T-helper 1 cell treated with Interleukin-12 subunit alpha and Interleukin-12 subunit beta and Interleukin-4 antibody, amounts not matched to agents 30 ng/mL and 1 ng/mL, for 36 hours (primary cell): ENCODE measurements at regions not wholly inside any gene's neighbourhood (a gene's known extent, or its start where the extent isn't known, plus 50 kb on each side); places are given as distances from the start of the nearest gene placed in this dataset.

Experiments
- intact Hi-C: fragments of 100-400 bp; cut with micrococcal nuclease; formaldehyde crosslinking; loops from one replicate; pipeline ENCODE4 v1.15.1; 2024

DNA sequence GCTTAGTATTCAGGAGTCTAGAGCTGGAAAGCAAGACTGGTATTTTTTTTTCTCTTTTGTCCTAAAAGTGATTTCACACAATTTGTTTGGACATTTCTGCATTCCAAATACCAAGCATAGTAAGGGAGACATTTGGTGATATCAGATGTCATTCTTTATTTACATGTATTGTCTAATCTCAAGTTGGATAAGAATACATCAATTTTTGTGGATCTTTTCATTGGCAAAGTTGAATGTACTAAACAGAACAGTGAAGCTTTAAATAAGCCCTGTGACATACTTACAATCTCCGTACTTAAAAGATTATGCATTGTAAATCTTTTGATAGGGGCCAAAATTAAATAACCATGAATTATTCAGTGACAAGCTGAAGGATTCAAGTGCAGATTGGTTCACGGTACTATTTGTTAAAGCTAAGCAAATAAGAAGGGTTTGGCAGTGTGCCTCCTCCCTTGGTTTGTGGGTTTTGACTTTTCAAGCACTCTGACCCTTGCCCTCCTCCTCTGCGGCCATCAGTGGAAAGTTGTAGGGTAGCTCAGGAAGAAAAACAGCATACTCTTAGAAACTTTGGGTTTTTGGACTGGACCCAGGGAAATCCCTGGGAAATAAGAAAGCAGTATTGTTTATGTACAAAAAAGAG, 663.7 kb downstream of the ADGRL2 start:
- intact Hi-C loops: no loop called here

GRCh38 chr1:82463951-82464350, 663.2 kb downstream of the ADGRL2 start:
- intact Hi-C loops: no loop called here

- intact Hi-C loops: no loop called here
These were observed 661.6 kb downstream of the ADGRL2 start for GRCh38 chr1:82462366-82462765.

- intact Hi-C loops: no loop called here
These were observed 654.6 kb downstream of the ADGRL2 start for GRCh38 chr1:82455342-82455741.

GRCh38 chr1:82454431-82454830, 653.7 kb downstream of the ADGRL2 start:
- intact Hi-C loops: no loop called here

GRCh38 chr1:82453511-82454185, 652.9 kb downstream of the ADGRL2 start:
- intact Hi-C loops: no loop called here

DNA sequence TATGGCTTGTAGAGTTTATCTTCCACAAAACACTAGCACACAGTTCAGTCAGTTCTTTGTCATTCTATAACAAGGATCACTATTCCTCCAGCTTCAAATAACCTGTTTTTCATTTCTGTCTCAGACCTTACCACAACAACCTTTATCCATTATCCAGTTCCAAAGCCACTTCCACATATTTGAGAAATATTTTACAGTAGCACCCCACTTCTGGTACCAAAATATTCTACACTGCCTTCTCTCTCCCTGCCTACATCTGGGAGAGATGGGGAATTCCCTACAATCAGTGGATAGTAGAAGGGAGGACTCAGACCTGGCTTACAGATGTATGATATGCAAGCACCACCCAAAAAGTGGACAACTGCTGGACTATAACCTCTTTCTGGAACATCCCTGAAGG, 651.4 kb downstream of the ADGRL2 start:
- intact Hi-C loops: no loop called here

DNA sequence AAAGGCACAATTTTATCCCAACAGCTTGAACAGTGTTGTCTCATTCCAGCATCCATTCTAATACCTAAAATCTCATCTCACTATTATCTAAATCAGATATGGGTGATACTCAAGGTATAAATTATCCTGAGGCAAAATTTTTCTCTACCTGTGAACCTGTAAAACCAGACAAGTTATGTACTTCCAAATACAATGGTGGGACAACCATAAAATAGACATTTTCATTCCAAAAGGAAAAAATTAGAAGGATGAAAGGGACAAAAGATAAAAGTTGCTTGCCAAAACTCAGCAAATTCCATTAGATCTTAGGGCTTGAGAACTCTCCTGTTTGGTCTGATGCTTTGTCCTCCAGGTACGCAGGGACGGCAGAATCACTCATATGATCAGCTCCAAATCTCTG, 650.5 kb downstream of the ADGRL2 start:
- intact Hi-C loops: no loop called here

GRCh38 chr1:82449506-82450057, 648.8 kb downstream of the ADGRL2 start:
- intact Hi-C loops: no loop called here

GRCh38 chr1:82446955-82447354, 646.2 kb downstream of the ADGRL2 start:
- intact Hi-C loops: no loop called here

DNA sequence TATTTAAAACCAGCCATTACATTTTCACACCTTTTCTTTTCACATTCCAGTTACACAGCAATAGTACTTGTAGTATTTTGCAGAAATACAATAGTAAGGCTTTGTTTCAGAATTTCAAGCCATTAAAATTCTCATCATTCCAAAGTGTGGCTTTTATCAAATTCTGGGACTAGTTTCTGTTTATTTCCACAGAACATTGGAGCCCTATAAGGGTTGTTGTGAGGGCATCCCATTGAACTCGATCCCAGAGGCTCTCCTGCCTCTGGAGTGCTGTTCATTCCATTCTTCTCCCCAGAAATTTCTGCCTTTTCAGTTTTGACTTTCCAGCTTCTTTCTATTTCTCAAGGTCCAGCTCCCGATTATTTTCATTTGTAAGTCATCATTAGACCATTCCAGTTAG, 645.5 kb downstream of the ADGRL2 start:
- intact Hi-C loops: no loop called here

DNA sequence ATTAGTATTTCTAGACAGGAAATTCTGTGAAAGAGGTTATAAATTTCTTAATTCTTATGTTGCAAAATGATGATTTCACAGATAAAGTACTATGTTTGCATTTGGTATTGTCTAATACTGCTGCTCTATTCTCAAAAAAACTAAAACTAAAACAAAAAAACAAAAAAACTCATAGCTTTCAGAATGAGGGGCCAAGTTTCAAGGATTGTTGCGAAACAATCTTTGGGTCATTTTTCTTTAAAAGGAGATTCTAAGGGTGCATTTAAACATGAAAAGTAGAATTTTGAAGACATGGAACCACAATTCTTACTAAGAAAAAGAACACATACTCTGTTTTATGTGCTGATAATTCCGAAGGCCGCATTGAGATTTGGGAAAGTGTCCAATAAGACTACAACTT, 645.1 kb downstream of the ADGRL2 start:
- intact Hi-C loops: no loop called here

- intact Hi-C loops: no loop called here
These were observed 644.4 kb downstream of the ADGRL2 start for GRCh38 chr1:82445132-82445531.

DNA sequence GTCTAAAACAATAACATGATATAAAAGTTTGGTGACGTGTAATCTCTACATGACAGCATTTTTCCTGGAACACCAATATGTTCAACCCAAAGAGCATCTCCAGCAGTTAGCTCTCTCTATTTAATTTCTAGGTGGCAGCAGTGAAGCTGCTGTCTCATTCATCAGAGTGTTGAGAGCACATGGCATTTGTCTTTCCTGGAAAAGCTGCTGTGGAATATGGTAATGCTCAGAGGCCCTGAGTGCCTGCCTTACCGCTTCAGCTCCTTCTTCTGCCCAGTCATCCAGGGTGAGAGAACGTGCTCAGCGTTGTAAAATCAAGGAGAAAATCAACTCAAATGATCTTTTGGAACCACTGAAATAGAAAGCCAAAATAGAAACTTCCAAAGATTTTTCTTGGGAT, 640.7 kb downstream of the ADGRL2 start:
- intact Hi-C loops: no loop called here

- intact Hi-C loops: no loop called here
These were observed 622.6 kb downstream of the ADGRL2 start for GRCh38 chr1:82423174-82423815.

GRCh38 chr1:82421782-82422181, 621.0 kb downstream of the ADGRL2 start:
- intact Hi-C loops: no loop called here

GRCh38 chr1:82420584-82420983, 619.9 kb downstream of the ADGRL2 start:
- intact Hi-C loops: no loop called here

GRCh38 chr1:82411605-82412004, 610.9 kb downstream of the ADGRL2 start:
- intact Hi-C loops: no loop called here

DNA sequence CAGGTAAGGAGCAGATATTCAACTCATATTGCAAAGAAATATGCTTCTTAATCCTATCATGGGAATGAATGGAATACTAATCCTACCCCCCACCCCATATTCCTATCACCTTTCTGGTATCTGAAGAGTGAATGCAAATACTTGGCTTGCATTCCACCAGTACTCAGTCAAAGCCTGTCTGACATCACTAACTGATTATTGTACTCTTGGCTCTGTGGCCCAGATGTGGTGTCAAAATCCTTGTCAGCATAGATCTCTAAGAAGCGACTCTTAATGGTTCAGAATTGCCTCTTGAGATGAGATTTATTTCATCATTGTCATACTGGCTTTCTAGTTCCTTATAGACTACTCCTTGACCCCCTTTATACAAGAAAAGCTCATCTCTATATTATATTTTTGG, 604.6 kb downstream of the ADGRL2 start:
- intact Hi-C loops: no loop called here

GRCh38 chr1:82401116-82401515, 600.4 kb downstream of the ADGRL2 start:
- intact Hi-C loops: no loop called here

- intact Hi-C loops: no loop called here
These were observed 599.8 kb downstream of the ADGRL2 start for GRCh38 chr1:82400521-82400920.

DNA sequence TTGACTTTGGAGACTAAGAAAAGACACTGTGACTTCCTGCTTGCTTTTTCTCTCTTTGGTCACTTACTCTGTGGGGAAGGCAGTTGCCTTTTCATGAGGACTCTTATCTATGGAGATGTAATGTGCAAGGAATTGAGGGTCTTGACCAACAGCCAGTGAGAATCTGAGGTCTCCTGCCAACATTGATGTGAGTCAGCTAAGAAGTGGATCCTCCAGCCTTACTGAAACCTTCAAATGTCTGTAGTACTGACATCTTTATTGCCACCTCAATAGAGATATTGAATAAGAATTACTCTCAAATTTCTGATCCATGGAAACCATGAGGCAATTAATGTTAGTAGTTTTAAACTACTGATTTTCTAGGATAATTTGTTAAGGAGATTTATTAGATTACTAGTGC, 598.4 kb downstream of the ADGRL2 start:
- intact Hi-C loops: no loop called here

DNA sequence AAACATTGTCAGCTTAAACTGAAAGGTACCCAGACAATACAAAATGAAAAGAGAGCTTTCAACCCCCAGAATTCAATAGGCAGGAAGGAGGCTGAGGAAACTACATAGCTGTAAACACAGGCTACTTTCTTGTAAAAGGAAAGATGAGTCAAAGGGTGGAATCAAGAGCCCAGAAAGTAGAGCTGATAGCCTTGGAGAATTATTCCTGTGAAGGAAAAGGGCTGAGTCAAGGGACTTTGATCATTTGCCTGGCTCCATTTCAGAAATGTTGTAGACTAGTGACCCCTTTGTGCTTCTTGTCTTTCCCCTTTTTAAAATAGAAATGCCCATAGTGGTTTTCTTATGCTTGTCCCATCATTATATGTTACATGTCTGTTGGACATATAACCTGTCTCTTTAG, 597.6 kb downstream of the ADGRL2 start:
- intact Hi-C loops: no loop called here
